H9 (cell line): ENCODE measurements at regions not wholly inside any gene's neighbourhood (a gene's known extent, or its start where the extent isn't known, plus 50 kb on each side); places are given as distances from the start of the nearest gene placed in this dataset.
"Not testable (repeated sequence)": the region's sequence is repeated elsewhere in the genome, so short reads cannot be mapped to it uniquely, and the experiment has no call there.

ENCODE experiments used
- DNase-seq: peaks from one replicate; pipeline ENCODE4 v3.0.0-alpha.2; 2017
- H2AFZ ChIP-seq: one replicate; pipeline ENCODE4 v1.6.1; 2013; ENCODE audit warnings: mild to moderate bottlenecking, low read length, control low read depth, moderate library complexity
- H2AK5ac ChIP-seq: 2 replicates; pipeline ENCODE4 v1.6.1; 2013; ENCODE audit warnings: low read length, control low read depth, mixed read lengths; ENCODE audit not compliant: insufficient read length
- H2BK120ac ChIP-seq: one replicate; pipeline ENCODE4 v1.6.1; 2013; ENCODE audit warnings: low read depth, mild to moderate bottlenecking, low read length, control low read depth, inconsistent platforms; ENCODE audit not compliant: poor library complexity, severe bottlenecking
- H2BK12ac ChIP-seq: 2 replicates; pipeline ENCODE4 v1.6.1; 2013; ENCODE audit warnings: low read length, control low read depth, mixed read lengths, low read depth; ENCODE audit not compliant: insufficient read length
- H2BK15ac ChIP-seq: 2 replicates; pipeline ENCODE4 v1.6.1; 2013; ENCODE audit warnings: low read depth, low read length, control low read depth
- H2BK20ac ChIP-seq: one replicate; pipeline ENCODE4 v1.6.1; 2013; ENCODE audit warnings: low read depth, mild to moderate bottlenecking, low read length, control low read depth, inconsistent platforms; ENCODE audit not compliant: poor library complexity, severe bottlenecking
- H2BK5ac ChIP-seq: 2 replicates; pipeline ENCODE4 v1.6.1; 2013; ENCODE audit warnings: low read length, control low read depth, mixed read lengths; ENCODE audit not compliant: insufficient read length
- H3K14ac ChIP-seq: 2 replicates; pipeline ENCODE4 v1.6.1; 2013; ENCODE audit warnings: low read length, control low read depth; ENCODE audit not compliant: insufficient read depth
- H3K18ac ChIP-seq: 2 replicates; pipeline ENCODE4 v1.6.1; 2013; ENCODE audit warnings: low read depth, mild to moderate bottlenecking, mixed read lengths, low read length, control low read depth; ENCODE audit not compliant: insufficient read length
- H3K23ac ChIP-seq: 2 replicates; pipeline ENCODE4 v1.6.1; 2013; ENCODE audit warnings: low read length, control low read depth, mixed read lengths, low read depth; ENCODE audit not compliant: insufficient read length
- H3K23me2 ChIP-seq: 2 replicates; pipeline ENCODE4 v1.6.1; 2013; ENCODE audit warnings: low read depth, mild to moderate bottlenecking, mixed read lengths, low read length, control low read depth; ENCODE audit not compliant: insufficient read length, poor library complexity, severe bottlenecking
- H3K27ac ChIP-seq: 2 replicates; pipeline ENCODE4 v1.5.1; 2013; ENCODE audit warnings: low read length, control low read depth, mixed read lengths, low read depth; ENCODE audit not compliant: insufficient read length
- H3K27me3 ChIP-seq: 2 replicates; pipeline ENCODE4 v1.6.1; 2013; ENCODE audit warnings: low read length, control low read depth, inconsistent platforms; ENCODE audit not compliant: insufficient read depth
- H3K4ac ChIP-seq: 2 replicates; pipeline ENCODE4 v1.6.1; 2013; ENCODE audit warnings: low read depth, mild to moderate bottlenecking, control low read depth, inconsistent platforms, low read length, moderate library complexity
- H3K4me1 ChIP-seq: 2 replicates; pipeline ENCODE4 v1.6.1; 2013; ENCODE audit warnings: low read length, control low read depth, inconsistent platforms; ENCODE audit not compliant: insufficient read depth
- H3K4me2 ChIP-seq: 2 replicates; pipeline ENCODE4 v1.6.1; 2013; ENCODE audit warnings: low read length, control low read depth, mixed read lengths; ENCODE audit not compliant: insufficient read length, insufficient read depth
- H3K56ac ChIP-seq: 2 replicates; pipeline ENCODE4 v1.6.1; 2013; ENCODE audit warnings: low read depth, mild to moderate bottlenecking, mixed read lengths, low read length, control low read depth; ENCODE audit not compliant: insufficient read length
- H3K79me1 ChIP-seq: 2 replicates; pipeline ENCODE4 v1.6.1; 2013; ENCODE audit warnings: low read depth, mild to moderate bottlenecking, moderate library complexity, low read length, control low read depth, inconsistent platforms; ENCODE audit not compliant: insufficient read depth, poor library complexity, severe bottlenecking
- H3K79me2 ChIP-seq: 2 replicates; pipeline ENCODE4 v1.6.1; 2013; ENCODE audit warnings: low read length, control low read depth, inconsistent platforms; ENCODE audit not compliant: insufficient read depth
- H3K9ac ChIP-seq: 2 replicates; pipeline ENCODE4 v1.6.1; 2013; ENCODE audit warnings: low read length, control low read depth, mixed read lengths; ENCODE audit not compliant: insufficient read length; ENCODE audit errors: extremely low read depth
- H3K9me3 ChIP-seq: one replicate; pipeline ENCODE4 v1.6.1; 2013; ENCODE audit warnings: low read depth, low read length, inconsistent platforms; ENCODE audit not compliant: control insufficient read depth
- H3T11ph ChIP-seq: one replicate; pipeline ENCODE4 v1.6.1; 2013; ENCODE audit warnings: mild to moderate bottlenecking, low read length, control low read depth, inconsistent platforms
- H4K20me1 ChIP-seq: one replicate; pipeline ENCODE4 v1.6.1; 2013; ENCODE audit not compliant: control insufficient read depth, insufficient read length, insufficient read depth
- H4K5ac ChIP-seq: 2 replicates; pipeline ENCODE4 v1.6.1; 2013; ENCODE audit warnings: low read depth, mild to moderate bottlenecking, mixed read lengths, low read length, control low read depth; ENCODE audit not compliant: insufficient read length
- H4K8ac ChIP-seq: replicated peaks from 2 replicates; pipeline ENCODE4 v1.6.1; 2013; ENCODE audit warnings: low read length, control low read depth, mixed read lengths, low read depth; ENCODE audit not compliant: insufficient read length
- H4K91ac ChIP-seq: 2 replicates; pipeline ENCODE4 v1.6.1; 2013; ENCODE audit warnings: low read depth, mild to moderate bottlenecking, moderate library complexity, mixed read lengths, low read length, control low read depth; ENCODE audit not compliant: insufficient read length
- H3K27ac Mint-ChIP-seq, 3 experiments: 2 replicates in 2 of 3; 3 replicates in 1 of 3; pipeline ENCODE4 v1.8.0; 2020 to 2021; ENCODE audit warnings: mixed read lengths in 3 of 3, mild to moderate bottlenecking in 1 of 3, moderate library complexity in 1 of 3
- H3K27me3 Mint-ChIP-seq: 2 replicates; pipeline ENCODE4 v1.8.0; 2021; ENCODE audit warnings: low read depth, mild to moderate bottlenecking, moderate library complexity, mixed read lengths
- H3K36me3 Mint-ChIP-seq, 3 experiments: 2 replicates in 2 of 3; 3 replicates in 1 of 3; pipeline ENCODE4 v1.8.0; 2020 to 2021; ENCODE audit warnings: low read depth in 3 of 3, mixed read lengths in 3 of 3; ENCODE audit not compliant: insufficient read depth in 1 of 3
- H3K4me1 Mint-ChIP-seq, 2 experiments: 2 replicates each; pipeline ENCODE4 v1.8.0; 2020; ENCODE audit warnings: mixed read lengths in 2 of 2
- H3K4me3 Mint-ChIP-seq, 2 experiments: 2 replicates in 1 of 2; 3 replicates in 1 of 2; pipeline ENCODE4 v1.8.0; 2020 to 2021; ENCODE audit warnings: mild to moderate bottlenecking in 2 of 2, mixed read lengths in 2 of 2, moderate library complexity in 1 of 2
- H3K9me3 Mint-ChIP-seq, 2 experiments: 2 replicates in 1 of 2; 3 replicates in 1 of 2; pipeline ENCODE4 v1.8.0; 2020; ENCODE audit warnings: mild to moderate bottlenecking in 2 of 2, mixed read lengths in 2 of 2, moderate library complexity in 1 of 2
- WGBS: extraction: QIAGEN DNeasy Blood & Tissue Kit; methylation state at CpG from one replicate; pipeline ENCODE4 v1.1.7; 2013; ENCODE audit warnings: missing lambda C conversion rate, low lambda C conversion rate, mixed read lengths; ENCODE audit not compliant: insufficient read length; ENCODE audit errors: extremely low coverage; 5-methylcytosine and 5-hydroxymethylcytosine counted together

DNA sequence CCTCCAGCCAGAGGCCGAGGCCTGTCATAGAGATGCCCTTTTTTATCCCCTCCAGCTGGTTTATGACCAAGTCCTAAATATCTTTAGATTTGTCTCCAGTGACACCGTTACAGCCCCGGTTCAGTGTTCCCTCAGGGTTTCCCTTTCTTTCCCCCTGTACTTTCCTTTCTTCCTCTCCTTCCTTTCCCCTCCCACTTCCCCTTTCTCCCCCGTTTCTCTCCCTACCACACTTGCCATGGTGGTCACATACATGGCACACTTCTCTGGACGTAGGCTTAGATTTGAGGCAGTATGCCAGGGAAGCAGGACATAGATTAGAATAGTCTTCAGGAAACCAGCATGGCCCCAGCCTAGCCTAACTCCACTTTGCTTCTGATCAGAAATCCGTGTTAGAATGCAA lies 188.3 kb downstream of the OR4M2 start:
- H3K27ac Mint-ChIP-seq, H2BK5ac ChIP-seq, H3K79me1 ChIP-seq, H3K27me3 Mint-ChIP-seq, H3K56ac ChIP-seq, H2BK15ac ChIP-seq, H3K9ac ChIP-seq, H3K18ac ChIP-seq, H3K23me2 ChIP-seq, H4K8ac ChIP-seq, H3K36me3 Mint-ChIP-seq, H3K27me3 ChIP-seq, DNase-seq, H4K91ac ChIP-seq, H2BK20ac ChIP-seq, H3K4me3 Mint-ChIP-seq, H2BK12ac ChIP-seq, H2AK5ac ChIP-seq, H4K5ac ChIP-seq, H2AFZ ChIP-seq, H3K14ac ChIP-seq, H3K4me1 Mint-ChIP-seq, H3K4ac ChIP-seq, H3K4me2 ChIP-seq, H2BK120ac ChIP-seq, H3K27ac ChIP-seq, H3K9me3 Mint-ChIP-seq, H3K79me2 ChIP-seq, H3K4me1 ChIP-seq, H3T11ph ChIP-seq, H3K23ac ChIP-seq, H4K20me1 ChIP-seq: not testable (repeated sequence)
- no CpG with 5 or more reads among the region's 6 CpGs for WGBS
- H3K9me3 ChIP-seq = peaks cover 88% of the 10 kb centered on the region

- not testable (repeated sequence) for H2BK5ac ChIP-seq, H3K27me3 Mint-ChIP-seq, H3K27me3 ChIP-seq, H3K79me1 ChIP-seq, H4K5ac ChIP-seq, H3K4me3 Mint-ChIP-seq, H3K4me2 ChIP-seq, H3K56ac ChIP-seq, H3K14ac ChIP-seq, H2BK12ac ChIP-seq, H2AK5ac ChIP-seq, H3K4me1 ChIP-seq, H2AFZ ChIP-seq, H3K18ac ChIP-seq, H3K23me2 ChIP-seq, H3K27ac Mint-ChIP-seq, H3K9me3 Mint-ChIP-seq, H3K4me1 Mint-ChIP-seq, H3K4ac ChIP-seq, DNase-seq, H2BK120ac ChIP-seq, H3T11ph ChIP-seq, H2BK20ac ChIP-seq, H3K9ac ChIP-seq, H2BK15ac ChIP-seq, H3K27ac ChIP-seq, H4K8ac ChIP-seq, H4K20me1 ChIP-seq, H3K36me3 Mint-ChIP-seq, H4K91ac ChIP-seq, H3K23ac ChIP-seq, H3K79me2 ChIP-seq
- WGBS = no CpG with 5 or more reads among the region's 29 CpGs
- peaks cover 90% of the 10 kb centered on the region for H3K9me3 ChIP-seq
Observed at GRCh38 chr15:22272286-22273160, 186.2 kb upstream of the GOLGA6L22 start.
